HG02798 (cell line): ENCODE measurements at regions not wholly inside any gene's neighbourhood (a gene's known extent, or its start where the extent isn't known, plus 50 kb on each side); places are given as distances from the start of the nearest gene placed in this dataset.

Experiments used
- ATAC-seq: cut with Tn5 transposase; IDR thresholded peaks from one replicate; pipeline ENCODE4 v1.9.1; 2021; ENCODE audit warnings: mild to moderate bottlenecking; ENCODE audit not compliant: unreplicated experiment, poor library complexity

DNA sequence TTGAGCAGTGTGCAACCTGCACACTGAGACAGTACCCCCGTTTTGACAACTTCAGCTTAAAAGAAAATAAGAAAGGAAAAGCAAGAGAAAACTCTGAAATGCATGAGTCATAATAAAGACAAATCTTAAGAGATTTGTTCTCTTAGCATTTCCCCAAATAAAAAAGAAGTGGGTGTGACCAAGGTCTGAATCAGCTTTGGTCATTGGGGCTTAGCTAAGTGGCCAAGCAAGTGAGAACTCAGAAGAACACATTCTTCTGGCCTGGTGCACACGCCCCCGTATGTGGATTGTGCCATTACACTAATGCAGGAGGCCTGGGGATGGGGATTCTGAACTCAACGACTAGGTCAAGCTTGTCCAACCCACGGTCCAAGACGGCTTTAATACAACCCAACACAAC lies 56.9 kb upstream of the PDZRN3 start:
- ATAC-seq: no peak

DNA sequence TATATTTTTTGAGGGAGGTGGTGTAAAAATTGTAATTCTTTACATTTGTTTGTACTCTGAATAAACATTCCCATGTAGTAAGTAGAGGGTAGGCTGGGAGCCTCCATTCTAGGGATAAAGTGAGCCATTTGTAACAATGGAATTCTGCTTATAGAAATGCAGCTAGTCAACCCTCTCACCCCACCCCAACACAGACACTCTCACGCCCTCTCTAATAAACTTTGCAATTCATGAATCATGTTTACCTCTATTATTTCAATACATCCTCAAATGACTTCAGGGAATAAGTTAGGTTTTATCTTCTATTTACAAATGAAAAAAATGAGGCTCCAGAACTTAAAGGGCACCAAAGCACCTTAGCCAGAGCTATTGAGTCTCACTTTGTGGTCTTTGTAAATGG lies 56.5 kb upstream of the PDZRN3 start:
- no peak for ATAC-seq

DNA sequence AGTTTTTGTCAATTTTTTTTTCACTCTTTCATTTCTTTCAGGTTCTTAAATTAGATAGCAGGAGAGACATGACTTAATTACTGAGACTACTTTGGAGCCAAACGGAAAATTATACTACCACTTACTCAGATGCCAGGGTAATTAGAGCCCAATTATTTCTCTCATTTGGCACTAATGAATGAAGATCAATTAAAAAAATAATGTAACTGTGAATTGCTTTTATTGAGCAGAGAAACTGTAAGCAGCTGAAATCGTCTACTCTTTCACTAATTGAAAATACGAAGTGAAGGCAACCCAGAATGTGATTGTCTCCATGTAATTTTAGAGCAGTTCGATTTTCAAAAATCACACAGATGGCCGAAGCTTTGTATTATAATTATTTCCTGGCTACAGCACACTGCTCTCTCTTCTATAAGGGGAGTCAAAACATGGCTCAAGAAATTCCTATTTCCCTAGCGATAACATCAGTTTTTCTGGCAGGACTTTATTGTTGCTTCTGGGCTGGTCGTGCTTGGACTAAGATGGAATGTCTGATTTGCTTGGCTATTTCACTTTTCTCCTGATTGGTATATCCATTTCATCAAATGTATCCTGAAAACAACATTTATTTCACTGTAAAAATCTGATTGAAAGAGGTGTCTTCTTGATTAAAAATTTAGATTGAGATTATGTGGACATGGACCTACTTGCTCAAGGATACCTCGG lies 55.8 kb upstream of the PDZRN3 start:
- ATAC-seq: no peak

DNA sequence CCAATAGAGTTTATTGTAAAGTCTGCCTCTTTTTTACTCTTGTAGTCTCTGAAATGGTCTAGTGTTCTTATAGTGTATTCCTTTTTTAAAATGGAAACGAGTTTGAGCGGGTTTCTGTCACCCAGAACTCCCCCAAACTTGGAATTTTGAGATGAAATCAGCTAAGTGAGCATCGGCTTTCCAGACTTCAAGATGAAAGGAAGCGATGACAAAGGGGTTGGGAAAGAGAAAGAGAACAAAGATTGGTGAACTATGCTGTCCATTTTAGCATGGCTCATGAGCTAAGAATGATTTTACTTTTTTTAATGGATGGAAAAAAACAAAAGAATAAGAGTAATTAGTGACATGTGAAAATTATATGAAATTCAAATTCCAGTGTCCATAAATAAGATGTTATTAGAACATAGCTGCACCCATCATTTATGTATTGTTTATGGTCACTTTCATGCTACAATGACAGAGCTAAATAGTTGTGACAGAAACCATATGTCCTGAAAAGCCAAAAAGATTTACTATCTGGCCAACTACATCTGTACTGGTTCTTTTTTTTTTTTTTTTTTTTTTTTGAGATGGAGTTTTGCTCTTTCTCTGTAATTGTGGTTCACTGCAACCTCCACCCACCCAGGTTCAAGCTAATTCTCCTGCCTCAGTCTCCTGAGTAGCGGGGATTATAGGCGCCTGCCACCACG lies 52.7 kb upstream of the PDZRN3 start:
- no peak for ATAC-seq
